Neural cell (in vitro differentiated cells): ENCODE measurements at regions not wholly inside any gene's neighbourhood (a gene's known extent, or its start where the extent isn't known, plus 50 kb on each side); places are given as distances from the start of the nearest gene placed in this dataset.

Source experiments
- H2AFZ ChIP-seq: fragments of 200-600, 300-800 bp; sonication (generic), shearing (Covaris generic); 2 replicates; pipeline ENCODE4 v1.6.0; 2014; ENCODE audit warnings: low read depth, mild to moderate bottlenecking, antibody characterized with exemption, low read length, moderate library complexity
- H3F3A ChIP-seq: fragments of 200-600 bp; shearing (Covaris generic); 2 replicates; pipeline ENCODE4 v1.6.1; 2016; ENCODE audit warnings: mild to moderate bottlenecking, moderate library complexity, mixed read lengths, antibody characterized with exemption, low read length; ENCODE audit not compliant: insufficient read depth, poor library complexity, severe bottlenecking
- H3K27ac ChIP-seq: fragments of 200-600, 300-800 bp; sonication (generic), shearing (Covaris generic); 2 replicates; pipeline ENCODE4 v1.5.1; 2014; ENCODE audit warnings: mild to moderate bottlenecking, low read length, moderate library complexity
- H3K27me3 ChIP-seq: fragments of 300-800, 200-600 bp; sonication (generic), shearing (Covaris generic); 2 replicates; pipeline ENCODE4 v1.6.0; 2014; ENCODE audit warnings: mild to moderate bottlenecking, low read depth, low read length, moderate library complexity; ENCODE audit not compliant: insufficient read depth
- H3K36me3 ChIP-seq: fragments of 300-800, 200-600 bp; sonication (generic), shearing (Covaris generic); 2 replicates; pipeline ENCODE4 v1.5.1; 2014; ENCODE audit warnings: mild to moderate bottlenecking, antibody characterized with exemption, low read length, moderate library complexity; ENCODE audit not compliant: insufficient read depth
- H3K4me2 ChIP-seq: fragments of 300-800, 200-600 bp; sonication (generic), shearing (Covaris generic); 2 replicates; pipeline ENCODE4 v1.6.0; 2014; ENCODE audit warnings: mild to moderate bottlenecking, low read length
- H3K4me3 ChIP-seq: fragments of 300-800, 200-600 bp; sonication (generic), shearing (Covaris generic); 2 replicates; pipeline ENCODE4 v1.5.1; 2014; ENCODE audit warnings: mild to moderate bottlenecking, low read length, moderate library complexity
- H3K79me2 ChIP-seq: fragments of 200-600 bp; shearing (Covaris generic); replicated peaks from 2 replicates; pipeline ENCODE4 v1.6.0; 2014; ENCODE audit warnings: mild to moderate bottlenecking, low read length, moderate library complexity; ENCODE audit not compliant: insufficient read depth
- H3K9ac ChIP-seq: fragments of 300-800, 200-600 bp; sonication (generic), shearing (Covaris generic); 2 replicates; pipeline ENCODE4 v1.6.1; 2016; ENCODE audit warnings: mild to moderate bottlenecking, low read length, mixed read lengths
- H3K9me2 ChIP-seq: fragments of 200-600 bp; shearing (Covaris generic); 2 replicates; pipeline ENCODE4 v1.6.1; 2016; ENCODE audit warnings: mild to moderate bottlenecking, low read length, mixed read lengths; ENCODE audit not compliant: insufficient read depth
- H3K9me3 ChIP-seq: fragments of 200-600, 300-800 bp; sonication (generic), shearing (Covaris generic); 2 replicates; pipeline ENCODE4 v1.6.1; 2016; ENCODE audit warnings: mild to moderate bottlenecking, mixed run types, low read length, moderate library complexity, mixed read lengths
- H4K20me1 ChIP-seq: fragments of 200-600 bp; shearing (Covaris generic); 2 replicates; pipeline ENCODE4 v1.6.1; 2016; ENCODE audit warnings: mild to moderate bottlenecking, mixed run types; ENCODE audit not compliant: insufficient read depth
- CTCF ChIP-seq: fragments of 450-650 bp; IDR thresholded peaks from 2 replicates; pipeline ENCODE4 v1.5.1; 2014; ENCODE audit warnings: antibody characterized with exemption, mild to moderate bottlenecking, moderate library complexity; ENCODE audit not compliant: poor library complexity, severe bottlenecking
- EP300 ChIP-seq: fragments of 450-650 bp; conservative IDR thresholded peaks from 2 replicates; pipeline ENCODE4 v1.6.1; 2014; ENCODE audit warnings: antibody characterized with exemption, mild to moderate bottlenecking, moderate library complexity; ENCODE audit not compliant: poor library complexity, severe bottlenecking
- EZH2 ChIP-seq: fragments of 200-600, 300-800 bp; shearing (Covaris generic), sonication (generic); IDR thresholded peaks from 2 replicates; pipeline ENCODE4 v1.6.1; 2014; ENCODE audit warnings: antibody characterized with exemption, low read length, borderline replicate concordance, mild to moderate bottlenecking; ENCODE audit not compliant: insufficient read depth, poor library complexity, severe bottlenecking
- MXI1 ChIP-seq: fragments of 450-650 bp; conservative IDR thresholded peaks from 2 replicates; pipeline ENCODE4 v1.6.1; 2014; ENCODE audit warnings: antibody characterized with exemption, mild to moderate bottlenecking; ENCODE audit not compliant: poor library complexity, severe bottlenecking
- POLR2AphosphoS5 ChIP-seq: IDR thresholded peaks from 2 replicates; pipeline ENCODE4 v1.6.1; 2012
- RAD21 ChIP-seq: fragments of 450-650 bp; conservative IDR thresholded peaks from 2 replicates; pipeline ENCODE4 v1.6.1; 2014; ENCODE audit warnings: antibody characterized with exemption, mild to moderate bottlenecking, moderate library complexity
- REST ChIP-seq: IDR thresholded peaks from 2 replicates; pipeline ENCODE4 v1.6.1; 2012; ENCODE audit warnings: borderline replicate concordance
- SMC3 ChIP-seq: fragments of 450-650 bp; conservative IDR thresholded peaks from 2 replicates; pipeline ENCODE4 v1.6.1; 2014; ENCODE audit warnings: antibody characterized with exemption, mild to moderate bottlenecking, moderate library complexity; ENCODE audit not compliant: poor library complexity
- TAF1 ChIP-seq: IDR thresholded peaks from 2 replicates; pipeline ENCODE4 v1.6.1; 2012; ENCODE audit warnings: low read depth

DNA sequence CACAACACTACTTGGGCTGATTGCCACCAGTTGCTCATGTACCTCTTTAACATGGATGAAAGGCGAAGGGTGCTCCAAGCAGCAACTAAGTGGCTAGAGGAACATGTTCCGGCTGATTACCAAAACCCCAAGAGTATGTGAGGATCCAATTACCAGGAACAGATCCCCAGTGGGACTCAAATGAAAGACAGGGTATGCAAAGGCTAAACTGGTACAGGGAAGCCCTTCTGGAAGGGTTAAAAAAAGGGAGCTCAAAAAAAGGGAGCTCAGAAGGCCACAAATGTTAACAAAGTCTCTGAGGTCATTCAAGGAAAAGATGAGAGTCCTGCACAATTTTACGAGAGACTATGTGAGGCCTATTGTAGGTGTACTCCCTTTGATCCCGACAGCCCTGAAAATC is 604.7 kb downstream of the UQCRFS1 start:
- H3K9me2 ChIP-seq = no peaks in the 10 kb centered on the region
- H3K27ac ChIP-seq = no peak overlapping the region
- H3F3A ChIP-seq = no peaks in the 10 kb centered on the region
- H3K9ac ChIP-seq = no peak overlapping the region
- no peaks in the 10 kb centered on the region for H3K36me3 ChIP-seq
- no peak overlapping the region for H2AFZ ChIP-seq
- TF ChIP-seq REST (no peak), EP300 (no peak), EZH2 (no peak), SMC3 (no peak), TAF1 (no peak), POLR2AphosphoS5 (no peak), RAD21 (no peak), MXI1 (no peak), CTCF (no peak)
- H3K4me2 ChIP-seq = no peak overlapping the region
- no peaks in the 10 kb centered on the region for H4K20me1 ChIP-seq
- H3K79me2 ChIP-seq = no peaks in the 10 kb centered on the region
- H3K9me3 ChIP-seq = no peaks in the 10 kb centered on the region
- no peaks in the 10 kb centered on the region for H3K27me3 ChIP-seq
- H3K4me3 ChIP-seq = no peak overlapping the region

GRCh38 chr19:28607066-28607583 is 605.8 kb downstream of the UQCRFS1 start:
- no peak for TF ChIP-seq MXI1
- Histone ChIP-seq H2AFZ (no peak overlapping the region), H3K4me3 (no peak overlapping the region), H3K27ac (no peak overlapping the region), H3K36me3 (no peaks in the 10 kb centered on the region), H3K9ac (no peak overlapping the region), H3K79me2 (no peaks in the 10 kb centered on the region), H3K9me3 (no peaks in the 10 kb centered on the region), H3K9me2 (no peaks in the 10 kb centered on the region), H4K20me1 (no peaks in the 10 kb centered on the region), H3K4me2 (no peak overlapping the region), H3F3A (no peaks in the 10 kb centered on the region), H3K27me3 (no peaks in the 10 kb centered on the region)
